Smooth muscle cell (in vitro differentiated cells): ENCODE measurements at regions not wholly inside any gene's neighbourhood (a gene's known extent, or its start where the extent isn't known, plus 50 kb on each side); places are given as distances from the start of the nearest gene placed in this dataset.

Source experiments
- DNase-seq: peaks from one replicate; lab custom pipeline; 2025; ENCODE audit not compliant: unreplicated experiment; lab: John Stamatoyannopoulos, UW
- H2AFZ ChIP-seq: fragments of 200-600 bp; sonication (generic); 2 replicates; pipeline ENCODE4 v1.6.0; 2016; ENCODE audit warnings: antibody characterized with exemption, low read depth, mild to moderate bottlenecking
- H3F3A ChIP-seq: fragments of 200-600 bp; sonication (generic); 2 replicates; pipeline ENCODE4 v1.6.0; 2017; ENCODE audit warnings: antibody characterized with exemption, low read depth
- H3K27ac ChIP-seq: fragments of 200-600 bp; sonication (generic); 2 replicates; pipeline ENCODE4 v1.5.1; 2016; ENCODE audit warnings: low read depth, mild to moderate bottlenecking
- H3K27me3 ChIP-seq: fragments of 200-600 bp; sonication (generic); 2 replicates; pipeline ENCODE4 v1.6.1; 2016; ENCODE audit warnings: low read depth, mild to moderate bottlenecking
- H3K36me3 ChIP-seq: fragments of 200-600 bp; sonication (generic); 2 replicates; pipeline ENCODE4 v1.5.1; 2016; ENCODE audit warnings: low read depth
- H3K4me1 ChIP-seq: fragments of 200-600 bp; sonication (generic); 2 replicates; pipeline ENCODE4 v1.5.1; 2016; ENCODE audit warnings: low read depth
- H3K4me2 ChIP-seq: fragments of 200-600 bp; sonication (generic); 2 replicates; pipeline ENCODE4 v1.6.0; 2016; ENCODE audit warnings: mild to moderate bottlenecking
- H3K4me3 ChIP-seq: fragments of 200-600 bp; sonication (generic); 2 replicates; pipeline ENCODE4 v1.5.1; 2016; ENCODE audit warnings: mild to moderate bottlenecking
- H3K79me2 ChIP-seq: fragments of 200-600 bp; sonication (generic); 2 replicates; pipeline ENCODE4 v1.6.0; 2016; ENCODE audit warnings: low read depth, mild to moderate bottlenecking
- H3K9ac ChIP-seq: fragments of 200-600 bp; sonication (generic); 2 replicates; pipeline ENCODE4 v1.6.0; 2016; ENCODE audit warnings: low read depth
- H3K9me3 ChIP-seq: fragments of 200-600 bp; sonication (generic); replicated peaks from 2 replicates; pipeline ENCODE4 v1.5.1; 2016; ENCODE audit warnings: low read depth
- H4K20me1 ChIP-seq: fragments of 200-600 bp; sonication (generic); 2 replicates; pipeline ENCODE4 v1.6.0; 2016; ENCODE audit warnings: low read depth
- CTCF ChIP-seq: fragments of 200-600 bp; sonication (generic); IDR thresholded peaks from 2 replicates; pipeline ENCODE4 v1.5.1; 2017; ENCODE audit warnings: borderline replicate concordance, mild to moderate bottlenecking, antibody characterized with exemption; ENCODE audit not compliant: insufficient read depth, poor library complexity, severe bottlenecking
- WGBS: methylation state at CpG from one replicate; pipeline ENCODE4 v1.1.7; 2016; ENCODE audit warnings: low lambda C conversion rate; 5-methylcytosine and 5-hydroxymethylcytosine counted together

- Histone ChIP-seq H3K36me3 (no peaks in the 10 kb centered on the region), H3K4me3 (no peak overlapping the region), H3F3A (no peaks in the 10 kb centered on the region), H3K27ac (no peak overlapping the region), H3K79me2 (no peaks in the 10 kb centered on the region), H4K20me1 (no peaks in the 10 kb centered on the region), H3K4me1 (no peaks in the 10 kb centered on the region), H3K9ac (no peak overlapping the region), H2AFZ (no peak overlapping the region), H3K4me2 (no peak overlapping the region), H3K27me3 (peaks cover 11% of the 10 kb centered on the region), H3K9me3 (no peaks in the 10 kb centered on the region)
- 78% methylated on average over 2 of the region's 2 CpGs for WGBS
- no peak for DNase-seq
- TF ChIP-seq CTCF, result no peak
These were observed 224.3 kb upstream of the IRX5 start for GRCh38 chr16:54706406-54706805.

DNA sequence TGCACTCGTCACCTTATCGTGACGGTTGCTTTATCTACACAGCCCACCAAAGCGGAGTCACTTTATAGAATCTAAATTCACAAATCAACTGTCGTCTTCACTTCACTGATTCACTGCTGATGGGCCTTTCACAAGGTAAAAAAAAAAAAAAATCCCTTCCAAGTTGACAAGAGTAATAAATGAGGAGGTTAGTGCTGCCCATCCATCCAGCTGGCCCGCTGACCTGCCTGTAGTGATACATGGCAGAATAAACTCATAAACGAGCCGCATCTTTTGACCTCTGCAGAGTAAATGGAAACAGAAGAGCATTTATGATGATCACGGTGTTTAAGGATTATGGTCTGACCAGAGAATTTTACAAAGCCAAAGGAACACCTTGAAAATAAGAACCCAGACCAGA, 227.3 kb upstream of the IRX5 start:
- Histone ChIP-seq H3K4me1 (no peaks in the 10 kb centered on the region), H3K79me2 (no peaks in the 10 kb centered on the region), H3K9ac (no peak overlapping the region), H3K4me3 (no peak overlapping the region), H3K27ac (no peak overlapping the region), H3K36me3 (no peaks in the 10 kb centered on the region), H4K20me1 (no peaks in the 10 kb centered on the region), H3K4me2 (no peak overlapping the region), H2AFZ (no peak overlapping the region), H3F3A (no peaks in the 10 kb centered on the region), H3K9me3 (no peaks in the 10 kb centered on the region), H3K27me3 (peaks cover 33% of the 10 kb centered on the region)
- no peak for DNase-seq
- no peak for TF ChIP-seq CTCF
- 92% methylated on average over 9 of the region's 9 CpGs for WGBS

GRCh38 chr16:54699656-54700055, 231.0 kb upstream of the IRX5 start:
- no peak overlapping the region for H3K27ac ChIP-seq
- no peak overlapping the region for H3K4me2 ChIP-seq
- TF ChIP-seq CTCF, result no peak
- no peaks in the 10 kb centered on the region for H3K36me3 ChIP-seq
- H3K9ac ChIP-seq, result no peak overlapping the region
- no peaks in the 10 kb centered on the region for H3K9me3 ChIP-seq
- peaks cover 36% of the 10 kb centered on the region for H3K27me3 ChIP-seq
- H3K4me3 ChIP-seq, result no peak overlapping the region
- no peak overlapping the region for H2AFZ ChIP-seq
- H3F3A ChIP-seq, result no peaks in the 10 kb centered on the region
- 88% methylated on average over 6 of the region's 6 CpGs for WGBS
- DNase-seq, result no peak
- H3K4me1 ChIP-seq, result no peaks in the 10 kb centered on the region
- no peaks in the 10 kb centered on the region for H3K79me2 ChIP-seq
- H4K20me1 ChIP-seq, result no peaks in the 10 kb centered on the region

DNA sequence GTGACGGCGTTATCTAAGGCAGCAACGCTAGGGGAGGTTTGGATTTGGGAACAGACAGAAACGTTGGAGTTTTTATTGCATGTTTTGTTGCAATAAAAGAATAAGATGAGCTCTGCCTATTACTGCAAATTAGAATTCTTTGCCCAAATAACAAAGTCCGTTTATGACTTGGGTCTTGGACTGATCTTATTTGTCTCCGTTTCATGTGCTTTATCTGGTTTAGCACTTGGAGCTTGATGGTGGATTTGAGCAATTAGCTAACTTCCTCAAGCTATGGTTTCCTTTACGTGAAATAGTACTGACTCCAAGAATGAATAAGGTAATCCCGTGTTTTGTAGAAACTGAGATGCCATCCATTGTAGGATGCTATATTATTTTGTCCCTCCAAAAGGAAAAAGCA, 233.0 kb upstream of the IRX5 start:
- no peak for TF ChIP-seq CTCF
- 34% methylated on average over 8 of the region's 8 CpGs for WGBS

More for the DNA sequence above, 233.0 kb upstream of the IRX5 start:
- Histone ChIP-seq H3K4me2 (peak overlapping the region; percentile 3), H3K27ac (no peak overlapping the region), H3K36me3 (no peaks in the 10 kb centered on the region), H3K27me3 (peaks cover 54% of the 10 kb centered on the region), H2AFZ (no peak overlapping the region), H3K79me2 (no peaks in the 10 kb centered on the region), H3K4me1 (no peaks in the 10 kb centered on the region), H4K20me1 (no peaks in the 10 kb centered on the region), H3K9ac (no peak overlapping the region), H3K4me3 (no peak overlapping the region), H3F3A (no peaks in the 10 kb centered on the region), H3K9me3 (no peaks in the 10 kb centered on the region)
- no peak for DNase-seq
